NCI-H1417 treated with DMSO at 0.1 percent for 48 hours (cell line): ENCODE measurements at regions not wholly inside any gene's neighbourhood (a gene's known extent, or its start where the extent isn't known, plus 50 kb on each side); places are given as distances from the start of the nearest gene placed in this dataset.

Experiments used
- DNase-seq: peaks from one replicate; lab custom pipeline; 2025; lab: John Stamatoyannopoulos, UW

DNA sequence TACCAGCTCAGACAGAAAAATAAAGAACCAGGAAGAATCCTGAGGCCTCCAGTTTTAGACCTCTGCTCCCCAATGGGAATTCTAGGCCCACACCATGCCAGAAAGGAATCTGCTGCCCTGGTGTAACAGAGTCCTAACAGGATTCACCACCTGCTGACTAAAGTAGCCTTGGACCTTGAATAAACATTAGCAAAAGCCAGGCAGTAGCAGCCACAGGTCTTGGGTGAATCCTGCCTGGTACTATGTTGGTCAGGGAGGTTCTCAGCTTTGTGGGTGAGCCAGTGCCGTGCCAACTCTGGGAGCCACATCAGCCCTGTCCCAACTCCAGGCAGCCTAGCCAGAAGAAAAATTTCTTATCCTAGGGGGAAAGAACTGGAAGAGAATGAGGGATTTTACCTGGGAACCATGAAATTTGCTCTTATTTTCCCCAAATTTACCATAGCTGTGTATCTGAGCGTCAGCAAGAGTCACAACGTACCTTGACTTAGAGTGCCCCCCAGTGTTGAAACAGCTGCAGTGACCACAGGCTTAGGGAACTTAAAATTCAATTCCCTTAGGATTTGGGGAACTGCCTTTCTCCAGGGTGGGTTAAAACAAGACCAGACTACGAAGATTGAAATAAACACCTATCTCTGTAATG is 1895.6 kb upstream of the PRR20A start:
- no peak for DNase-seq

DNA sequence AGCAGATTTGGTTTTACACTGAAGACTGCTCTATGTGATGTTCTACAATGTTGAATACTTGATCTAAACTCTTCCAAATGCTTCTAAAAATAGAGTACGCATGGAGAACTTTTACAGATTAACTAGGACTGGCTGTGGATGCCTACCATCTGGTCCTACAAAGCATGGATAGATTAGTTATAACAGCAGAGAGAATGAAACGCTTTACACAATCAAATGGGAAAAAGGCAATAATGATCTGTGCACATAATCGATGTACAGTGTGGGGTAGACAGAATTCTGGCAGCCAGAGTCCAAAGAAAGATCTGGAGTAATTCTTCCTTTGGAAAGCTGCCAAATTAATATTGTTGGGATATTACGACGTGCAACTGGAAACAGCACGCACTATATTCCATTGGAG is 1885.5 kb upstream of the PRR20A start:
- DNase-seq: no peak

DNA sequence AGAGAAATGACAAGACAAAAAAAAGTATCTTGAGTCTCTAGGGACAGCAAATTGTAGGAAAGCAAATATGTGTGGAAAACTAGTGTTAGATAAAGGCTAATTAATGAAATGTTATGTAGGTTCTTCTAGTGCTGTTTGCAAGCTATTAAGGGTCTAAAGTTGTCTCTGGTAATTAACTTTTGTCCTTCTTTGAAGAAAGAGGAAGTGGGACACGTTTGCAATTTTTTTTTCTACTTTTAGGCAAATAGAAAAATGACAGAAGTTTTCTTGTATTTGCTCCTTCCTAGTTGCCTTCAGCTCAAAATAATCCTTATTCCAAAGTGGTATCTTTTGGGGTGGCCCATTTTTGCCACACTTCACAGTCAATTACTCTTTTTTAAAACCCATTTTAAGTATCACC is 1877.7 kb upstream of the PRR20A start:
- no peak for DNase-seq

DNA sequence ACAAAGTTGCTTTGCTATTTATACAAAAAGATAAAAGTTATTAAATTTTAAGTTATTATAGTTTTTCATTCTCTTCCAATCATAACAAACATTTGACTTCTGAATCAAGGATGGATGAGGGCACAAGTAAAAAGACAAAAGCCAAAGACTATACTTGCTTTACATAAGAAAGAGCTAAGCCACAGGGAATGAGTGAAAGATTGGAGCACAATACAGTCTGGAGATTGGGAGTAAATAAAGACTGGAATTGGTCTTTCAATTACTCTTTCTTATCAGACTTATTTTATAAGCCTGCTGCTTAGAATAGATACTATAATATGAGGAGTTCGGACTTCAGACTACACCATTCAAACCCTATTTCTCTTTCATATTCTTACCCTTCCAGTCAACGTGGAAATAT is 1874.1 kb upstream of the PRR20A start:
- no peak for DNase-seq

DNA sequence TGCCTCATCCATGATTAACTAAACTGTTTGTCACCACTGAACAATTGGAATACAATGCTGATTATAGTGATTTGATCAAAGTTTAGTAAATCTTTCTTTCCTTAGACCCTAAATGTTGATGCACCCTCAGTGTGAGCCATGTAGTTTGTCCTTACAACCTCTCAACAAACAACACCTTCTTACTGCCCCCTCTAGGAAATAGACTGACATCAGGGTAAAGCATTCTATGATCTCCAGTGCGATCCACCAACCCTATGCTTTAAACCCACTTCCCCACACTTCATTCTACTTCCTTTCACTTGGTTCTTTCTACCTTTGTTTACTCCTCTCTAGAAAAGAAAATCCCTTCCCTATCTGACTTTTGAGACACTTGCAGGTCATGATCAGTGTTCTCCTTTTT is 1842.5 kb upstream of the PRR20A start:
- no peak for DNase-seq

DNA sequence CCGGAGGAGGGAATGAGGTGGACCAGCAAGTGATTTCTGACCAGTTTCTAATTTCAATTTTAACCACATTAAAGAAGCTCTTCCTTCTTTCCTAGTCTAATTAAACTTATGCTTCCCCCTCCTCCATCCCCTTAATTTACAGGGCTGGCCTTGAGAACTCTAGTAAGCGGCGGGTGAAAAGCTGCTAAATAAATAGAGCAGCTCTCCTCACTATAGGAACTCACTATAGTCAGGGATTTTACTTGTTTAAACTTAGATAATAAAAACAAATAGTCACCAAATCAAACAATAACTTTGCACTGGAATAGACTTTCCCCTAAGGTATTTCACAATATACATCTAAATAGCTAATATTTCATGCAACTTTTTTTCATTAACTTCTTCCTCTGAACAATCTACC is 1838.2 kb upstream of the PRR20A start:
- DNase-seq: no peak

DNA sequence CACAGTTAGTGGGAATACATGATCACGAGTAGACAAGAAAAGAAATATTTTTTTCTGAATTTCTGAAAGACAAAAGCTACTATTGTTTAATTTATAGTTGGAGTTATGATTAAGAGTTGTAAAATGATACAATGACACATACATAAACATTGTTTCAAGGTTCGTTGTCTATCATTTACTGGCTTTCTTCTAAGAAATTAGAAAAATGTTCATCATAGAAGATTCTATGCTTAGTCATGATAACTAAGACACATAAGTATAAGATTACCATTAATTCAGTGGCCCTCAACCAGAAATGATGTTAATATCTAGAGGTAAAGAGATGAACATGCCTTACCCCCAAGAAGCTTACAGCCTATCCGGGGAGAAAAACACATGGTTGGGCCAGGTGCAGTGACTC is 1832.8 kb upstream of the PRR20A start:
- DNase-seq: no peak

DNA sequence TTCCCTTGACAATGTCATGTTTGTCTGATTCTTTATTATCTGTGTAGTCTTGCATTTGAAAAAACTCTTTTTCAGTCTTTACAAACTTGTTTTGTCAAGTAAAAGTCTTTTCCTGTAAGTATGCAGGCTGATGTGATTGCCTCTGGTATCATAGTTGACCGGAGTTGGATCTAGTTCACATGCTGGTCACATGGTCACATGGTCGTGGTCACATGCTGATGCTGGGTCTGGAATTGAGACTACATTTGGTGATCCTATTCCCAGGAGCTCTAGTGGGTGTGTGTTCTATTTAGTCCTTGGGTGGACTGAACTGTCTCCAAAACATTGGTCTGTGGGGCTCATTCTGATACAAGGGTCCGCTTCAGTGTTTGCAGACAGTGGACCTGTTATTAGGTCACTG is 1798.8 kb upstream of the PRR20A start:
- no peak for DNase-seq

DNA sequence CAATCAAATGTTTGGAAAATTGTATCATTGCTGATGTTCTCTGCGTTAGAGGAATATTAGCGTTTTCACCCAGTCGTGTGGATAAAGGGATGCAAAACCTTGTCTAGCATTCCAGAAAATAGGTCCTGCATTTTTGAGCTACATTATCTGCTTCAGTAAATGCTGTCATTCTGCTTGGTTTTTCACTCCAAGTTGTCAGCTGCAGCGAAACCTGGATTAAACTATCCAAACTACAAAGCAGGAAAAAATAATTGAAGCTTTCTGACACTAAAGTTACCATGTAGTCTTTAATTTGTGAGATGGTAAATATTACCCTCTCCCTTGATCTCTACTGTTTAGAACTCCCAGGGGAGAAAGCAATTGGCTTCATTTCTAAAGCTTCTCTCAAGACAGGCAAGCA is 1795.5 kb upstream of the PRR20A start:
- no peak for DNase-seq

DNA sequence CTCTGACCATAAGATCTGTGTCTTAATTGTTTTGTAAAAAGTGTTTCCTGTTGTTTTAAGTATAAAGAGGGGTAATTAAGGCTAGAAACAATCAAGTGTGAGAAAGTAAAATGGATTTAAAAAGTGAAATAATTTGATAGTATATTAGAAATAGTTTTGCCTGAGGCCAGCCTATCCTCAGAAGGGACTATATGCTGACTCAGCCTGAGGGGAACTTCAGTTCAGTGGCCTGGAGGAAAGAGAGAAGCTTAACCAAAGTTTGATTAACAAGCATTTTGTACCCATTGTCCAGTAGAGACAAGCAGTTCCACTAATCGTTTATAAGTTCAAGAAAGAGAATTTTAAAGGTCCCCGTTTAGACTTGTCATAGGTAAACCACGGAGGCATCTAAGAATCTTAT is 1793.2 kb upstream of the PRR20A start:
- DNase-seq: no peak

DNA sequence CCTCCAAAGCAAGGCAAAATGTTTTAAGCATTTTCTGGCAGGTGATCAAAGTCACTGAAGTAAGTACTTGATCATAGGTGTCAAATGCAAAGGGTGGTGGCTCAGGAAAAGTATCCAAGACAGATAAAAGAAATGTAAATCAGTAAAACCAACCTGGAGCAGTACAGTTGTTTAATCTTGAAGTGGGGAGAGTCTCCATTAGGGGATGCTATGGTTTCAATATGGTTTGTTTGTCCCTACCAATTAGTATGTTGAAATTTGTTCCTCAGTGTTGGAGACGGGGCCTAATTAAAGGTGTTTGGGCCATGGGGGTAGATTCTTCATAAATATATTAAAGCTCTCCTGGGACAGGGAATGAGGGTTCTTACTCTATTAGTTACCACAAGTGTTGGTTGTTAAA is 1781.7 kb upstream of the PRR20A start:
- DNase-seq: no peak

DNA sequence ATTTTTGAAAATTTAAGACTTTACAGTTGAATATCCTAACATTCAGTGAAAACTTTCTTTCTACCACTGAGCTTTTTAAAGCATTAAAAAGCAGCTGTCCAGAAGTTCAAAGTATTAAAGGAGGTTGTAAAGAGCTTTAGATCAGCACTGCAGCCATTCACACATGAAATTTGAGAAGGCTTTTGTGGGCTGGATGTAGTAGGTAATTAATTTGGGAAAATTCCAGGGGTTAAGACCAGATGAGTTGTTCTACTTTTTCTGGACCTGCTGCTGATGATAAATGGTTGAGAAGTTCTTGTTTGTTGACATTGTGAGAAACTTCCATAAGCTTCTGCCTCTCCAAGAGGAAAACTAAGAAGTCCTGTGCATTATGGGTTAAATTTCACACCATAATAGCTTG is 1779.6 kb upstream of the PRR20A start:
- no peak for DNase-seq

DNA sequence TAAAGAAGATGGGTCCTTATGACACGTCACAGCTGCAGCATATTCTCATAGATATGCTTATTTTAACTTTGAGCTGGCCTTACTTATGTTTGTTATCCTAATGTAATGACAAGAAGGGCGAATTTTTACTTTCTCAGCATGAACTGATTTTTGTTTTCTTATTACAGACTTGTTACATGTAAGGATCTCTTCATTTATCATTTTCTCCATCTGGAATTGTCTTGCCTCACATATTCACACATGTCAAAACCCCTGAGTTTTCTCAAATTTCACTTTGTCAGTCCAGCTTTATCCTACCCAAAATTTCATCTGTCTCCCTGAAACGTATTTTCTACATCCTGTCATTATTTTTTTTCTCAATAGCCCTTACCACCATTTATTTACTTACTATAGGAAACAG is 1774.0 kb upstream of the PRR20A start:
- DNase-seq: no peak

DNA sequence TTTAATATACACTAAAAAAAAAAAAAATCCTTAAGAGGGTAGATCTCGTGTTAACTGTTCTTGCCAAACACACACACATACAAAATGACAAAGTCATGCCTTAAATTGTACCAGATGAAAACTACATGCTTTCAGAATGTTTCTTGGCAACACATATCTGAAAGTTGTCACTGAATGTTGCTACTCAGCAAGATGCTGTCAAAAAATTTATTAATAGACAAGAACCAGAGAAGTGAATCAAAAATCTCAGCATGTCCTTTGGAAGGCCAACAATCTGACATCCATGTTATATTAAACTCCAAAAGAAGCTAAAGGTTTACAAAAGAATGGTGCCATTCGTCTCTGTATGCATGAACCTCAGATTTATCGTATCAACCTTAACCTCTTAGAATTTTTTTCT is 1746.2 kb upstream of the PRR20A start:
- no peak for DNase-seq

DNA sequence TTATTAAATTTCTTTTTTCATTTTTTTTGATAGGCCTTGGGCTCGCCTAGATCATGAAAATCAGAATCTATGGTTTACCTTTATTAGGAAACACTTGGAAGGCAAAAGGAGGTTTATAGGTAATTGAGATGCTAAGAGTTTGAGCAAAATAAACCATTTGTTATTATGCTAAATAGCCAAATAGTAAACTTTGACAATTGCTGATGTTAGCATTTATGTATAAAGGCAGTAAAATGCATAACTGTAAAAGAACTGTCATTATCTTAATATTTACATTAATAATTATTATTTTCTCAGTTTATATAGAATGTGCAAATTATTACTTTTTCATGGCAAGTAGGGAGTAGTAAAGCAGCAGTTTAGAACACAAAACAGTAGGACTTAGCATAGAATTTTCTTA is 1737.8 kb upstream of the PRR20A start:
- DNase-seq: no peak

DNA sequence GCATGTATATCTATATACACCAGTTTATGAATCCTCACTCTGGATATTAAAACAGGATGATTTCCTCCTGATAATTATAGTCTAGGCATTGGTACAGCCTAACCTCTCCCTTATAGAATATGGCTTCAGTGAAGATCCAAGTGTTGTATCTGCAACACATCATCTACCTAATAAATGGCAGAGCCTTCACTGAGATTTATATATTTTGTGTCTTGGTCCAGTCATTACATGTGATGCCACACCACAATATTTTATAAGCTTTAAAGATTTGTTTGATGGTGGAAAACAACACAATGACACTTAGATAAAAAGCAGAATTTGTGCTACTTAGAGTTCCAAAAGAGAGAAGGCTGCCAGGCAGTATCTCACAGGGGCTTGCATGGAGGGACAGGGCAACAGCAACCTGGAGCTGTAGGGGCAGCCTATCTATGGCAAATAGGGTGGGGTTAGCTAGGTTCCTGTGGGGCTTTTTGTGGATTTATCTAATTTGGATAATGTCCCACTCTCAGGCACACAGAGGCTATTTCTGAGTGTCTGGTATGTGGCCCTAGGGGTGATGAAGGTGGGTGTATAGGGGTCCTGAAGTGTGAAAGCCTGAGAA is 1736.7 kb upstream of the PRR20A start:
- no peak for DNase-seq

DNA sequence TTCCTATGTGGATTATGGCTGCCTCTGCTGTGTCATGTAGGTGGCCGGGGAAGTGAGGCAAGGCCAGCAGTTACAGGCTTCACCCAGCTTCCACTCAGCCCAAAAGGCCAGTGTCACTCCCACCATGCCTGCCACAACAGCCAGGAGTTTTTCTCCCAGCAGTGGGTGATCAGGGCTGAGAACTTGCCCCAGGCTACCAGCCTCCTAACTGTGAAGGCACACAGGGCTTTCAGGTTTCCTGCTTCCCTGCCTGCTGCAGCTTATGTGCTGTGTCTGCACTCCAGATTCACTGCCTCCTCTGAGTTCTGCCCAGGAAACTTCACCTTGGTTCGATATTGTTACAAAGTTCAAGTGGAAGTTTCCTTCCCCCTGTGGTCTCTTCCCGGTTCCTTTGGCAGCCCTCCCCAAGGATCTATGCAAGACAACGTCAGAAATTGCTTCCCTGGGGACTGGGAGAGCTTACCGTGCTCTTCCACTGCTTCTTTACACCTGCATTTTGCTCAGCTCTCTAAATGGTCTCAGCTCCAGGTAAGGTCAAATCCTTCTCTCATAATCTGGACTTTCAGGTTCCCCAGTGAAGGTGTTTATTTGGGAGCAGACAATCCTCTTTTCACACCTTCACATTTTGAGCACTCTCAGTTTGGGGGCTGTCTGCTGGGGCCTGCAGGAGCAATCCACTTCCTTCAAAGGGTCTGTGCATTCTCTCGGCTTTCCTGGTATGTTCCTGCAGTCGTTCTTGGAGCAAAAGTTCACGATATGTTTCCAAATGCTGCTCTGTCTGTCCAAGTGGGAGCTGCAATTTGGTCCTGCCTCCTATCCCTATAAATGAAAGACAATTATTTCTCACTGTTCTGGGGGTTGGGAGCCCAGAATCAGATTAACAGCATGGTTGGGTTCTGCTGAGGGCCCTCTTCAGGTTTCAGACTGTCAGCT is 1730.1 kb upstream of the PRR20A start:
- no peak for DNase-seq

DNA sequence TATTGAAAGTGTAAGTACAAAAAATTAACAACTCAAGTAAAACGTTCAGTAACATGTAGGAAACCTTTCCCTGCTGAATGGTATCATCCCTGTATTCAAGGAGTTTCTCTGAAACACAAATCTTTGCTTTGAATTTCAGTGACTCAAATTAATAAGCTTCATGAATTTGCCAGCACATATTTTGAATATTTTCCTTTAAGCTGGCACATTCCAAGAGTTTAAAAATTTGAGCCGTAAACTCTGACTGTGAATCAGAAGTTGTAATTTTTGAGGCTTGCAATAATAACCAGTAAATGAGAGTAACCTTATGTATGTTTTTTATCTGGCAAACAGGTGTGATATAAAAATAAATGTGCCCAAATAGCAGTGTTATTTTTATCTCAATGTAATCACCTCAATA is 1722.6 kb upstream of the PRR20A start:
- no peak for DNase-seq

DNA sequence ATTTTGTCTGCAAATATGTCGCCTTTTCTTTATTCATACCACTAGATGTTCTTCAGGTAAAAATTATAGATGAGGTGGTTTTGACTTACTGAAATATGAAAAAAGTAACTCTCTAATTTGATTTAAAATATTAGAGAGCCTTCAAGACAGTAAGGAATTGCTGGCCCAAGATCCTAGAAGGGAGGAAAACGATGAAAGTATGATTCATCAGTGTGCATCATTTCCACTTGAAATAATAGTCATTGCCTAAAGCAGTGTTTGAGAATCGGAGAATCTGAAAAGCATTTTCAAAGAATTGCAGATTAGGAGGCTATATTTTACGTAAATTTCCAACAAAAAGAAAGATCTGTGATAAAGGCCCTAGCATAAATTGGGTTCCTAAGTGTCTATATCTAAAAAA is 1707.9 kb upstream of the PRR20A start:
- DNase-seq: no peak

DNA sequence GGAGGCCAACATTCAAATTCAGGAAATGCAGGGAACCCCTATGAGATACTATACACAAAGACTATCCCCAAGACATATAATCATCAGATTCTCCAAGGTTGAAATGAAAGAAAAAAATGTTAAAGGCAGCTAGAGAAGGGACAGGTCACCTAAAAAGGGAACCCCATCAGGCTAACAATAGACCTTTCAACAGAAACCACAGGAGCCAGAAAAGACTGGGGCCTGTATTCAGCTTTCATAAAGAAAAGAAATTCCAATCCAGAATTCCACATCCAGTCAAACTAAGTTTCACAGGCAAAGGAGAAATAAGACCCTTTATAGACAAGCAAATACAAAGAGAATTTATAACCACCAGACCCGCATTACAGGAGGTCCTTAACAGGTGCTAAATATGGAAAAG is 1703.6 kb upstream of the PRR20A start:
- no peak for DNase-seq

DNA sequence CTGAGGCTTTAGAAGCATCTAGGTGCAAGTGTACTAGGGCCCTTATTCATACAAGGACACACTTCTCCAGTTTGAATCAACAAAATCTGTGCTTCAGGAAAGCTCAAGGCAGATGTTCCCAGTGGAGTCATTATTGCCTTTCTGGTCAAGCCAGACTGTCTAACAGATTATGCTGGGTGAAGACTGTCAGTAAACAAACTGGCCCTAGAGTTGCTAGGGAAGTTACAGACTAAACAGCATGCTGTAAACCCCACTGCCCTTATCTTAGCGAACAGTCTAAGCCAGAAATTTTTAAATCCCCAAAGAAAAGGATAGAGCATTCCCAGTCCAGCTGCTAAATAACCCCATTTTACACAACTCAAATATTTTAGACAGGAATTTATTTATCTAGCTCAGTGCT is 1701.3 kb upstream of the PRR20A start:
- DNase-seq: no peak

DNA sequence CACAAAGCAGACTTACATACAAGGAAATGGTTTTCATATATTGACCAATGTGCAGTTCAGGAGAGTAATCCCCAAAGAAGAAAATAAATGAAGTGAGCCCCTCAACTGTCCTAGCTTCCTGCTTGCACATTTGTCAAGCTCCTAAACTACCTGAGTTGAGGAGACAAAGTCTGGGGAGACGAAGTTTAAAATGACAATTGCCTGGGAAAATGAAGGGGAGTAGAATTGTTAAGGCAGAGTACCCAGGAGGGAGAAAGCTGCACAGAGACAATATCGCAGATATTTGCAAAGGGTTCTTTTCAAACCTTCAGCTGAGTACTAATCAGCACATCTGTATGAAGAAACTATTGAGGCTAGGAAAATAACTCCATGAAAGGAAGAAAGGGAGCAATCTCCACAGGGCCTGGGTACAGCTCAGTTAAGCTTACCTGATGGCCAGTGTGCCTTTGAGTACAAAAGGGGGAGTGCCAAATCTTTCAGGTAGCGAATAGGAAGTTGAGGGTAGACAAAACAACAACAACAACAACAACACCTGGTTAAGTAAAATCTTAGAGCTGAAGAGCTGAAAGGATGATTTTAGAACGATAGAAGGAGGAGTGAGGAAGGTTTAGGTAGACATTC is 1700.1 kb upstream of the PRR20A start:
- no peak for DNase-seq

DNA sequence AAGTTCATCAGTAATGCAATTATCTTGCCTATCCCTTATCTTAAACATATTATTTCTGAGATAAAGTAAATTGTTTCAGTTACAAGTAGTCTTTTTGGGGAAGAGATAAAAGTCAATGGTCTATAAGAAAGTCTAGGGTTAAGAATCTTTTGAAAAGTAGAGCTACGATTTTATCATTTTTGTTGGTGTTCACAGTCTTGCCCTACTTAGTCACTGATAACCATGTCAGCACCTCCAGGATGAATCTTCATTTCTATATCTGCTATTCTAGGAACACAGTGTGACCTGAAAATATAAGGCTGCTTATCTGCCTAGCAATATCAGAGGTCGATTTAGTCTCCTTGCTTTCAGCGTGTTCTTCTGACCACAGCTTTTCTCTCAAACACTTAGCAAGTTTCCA is 1676.5 kb upstream of the PRR20A start:
- DNase-seq: no peak
